Cardiac muscle cell (in vitro differentiated cells and primary cell): ENCODE measurements at regions not wholly inside any gene's neighbourhood (a gene's known extent, or its start where the extent isn't known, plus 50 kb on each side); places are given as distances from the start of the nearest gene placed in this dataset.
A peak's percentile ranks its signal among the peaks of the same experiment; 100 is the strongest.

Experiments
- DNase-seq, 2 donors: peaks; one replicate each; pipeline versions ENCODE4 v3.0.0 to v3.0.0-alpha.2; 2010 to 2017; ENCODE audit warnings: low read depth in 1 of 2, low spot score in 1 of 2
- H3K27ac ChIP-seq: fragments of 200-600 bp; sonication (generic); 2 replicates; pipeline ENCODE4 v1.5.1; 2016
- H3K27me3 ChIP-seq: fragments of 200-600 bp; sonication (generic); 2 replicates; pipeline ENCODE4 v1.6.0; 2016; ENCODE audit warnings: control low read depth
- H3K36me3 ChIP-seq: fragments of 200-600 bp; sonication (generic); 2 replicates; pipeline ENCODE4 v1.5.1; 2016; ENCODE audit warnings: control low read depth
- H3K4me1 ChIP-seq: fragments of 200-600 bp; sonication (generic); 2 replicates; pipeline ENCODE4 v1.8.1; 2017; ENCODE audit warnings: low read depth, mild to moderate bottlenecking, mixed run types
- H3K4me3 ChIP-seq: fragments of 200-600 bp; sonication (generic); 2 replicates; pipeline ENCODE4 v1.5.1; 2016; ENCODE audit warnings: mild to moderate bottlenecking
- H3K9me3 ChIP-seq: fragments of 200-600 bp; sonication (generic); 2 replicates; pipeline ENCODE4 v1.5.1; 2017; ENCODE audit warnings: low read depth, mild to moderate bottlenecking, control low read depth
- TF ChIP-seq, protein P1 (sequence below): IDR thresholded peaks from 2 replicates; pipeline ENCODE4 v1.5.1; 2012; ENCODE audit warnings: low read depth, mild to moderate bottlenecking, low read length

GRCh38 chr3:179510496-179510895, 52.2 kb upstream of the ACTL6A start:
- no peak for DNase-seq
- Histone ChIP-seq H3K27ac (no peak overlapping the region), H3K36me3 (no peaks in the 10 kb centered on the region), H3K4me1 (peaks cover 13% of the 10 kb centered on the region), H3K4me3 (no peak overlapping the region), H3K9me3 (no peaks in the 10 kb centered on the region), H3K27me3 (no peaks in the 10 kb centered on the region)
- TF ChIP-seq, protein P1, sequence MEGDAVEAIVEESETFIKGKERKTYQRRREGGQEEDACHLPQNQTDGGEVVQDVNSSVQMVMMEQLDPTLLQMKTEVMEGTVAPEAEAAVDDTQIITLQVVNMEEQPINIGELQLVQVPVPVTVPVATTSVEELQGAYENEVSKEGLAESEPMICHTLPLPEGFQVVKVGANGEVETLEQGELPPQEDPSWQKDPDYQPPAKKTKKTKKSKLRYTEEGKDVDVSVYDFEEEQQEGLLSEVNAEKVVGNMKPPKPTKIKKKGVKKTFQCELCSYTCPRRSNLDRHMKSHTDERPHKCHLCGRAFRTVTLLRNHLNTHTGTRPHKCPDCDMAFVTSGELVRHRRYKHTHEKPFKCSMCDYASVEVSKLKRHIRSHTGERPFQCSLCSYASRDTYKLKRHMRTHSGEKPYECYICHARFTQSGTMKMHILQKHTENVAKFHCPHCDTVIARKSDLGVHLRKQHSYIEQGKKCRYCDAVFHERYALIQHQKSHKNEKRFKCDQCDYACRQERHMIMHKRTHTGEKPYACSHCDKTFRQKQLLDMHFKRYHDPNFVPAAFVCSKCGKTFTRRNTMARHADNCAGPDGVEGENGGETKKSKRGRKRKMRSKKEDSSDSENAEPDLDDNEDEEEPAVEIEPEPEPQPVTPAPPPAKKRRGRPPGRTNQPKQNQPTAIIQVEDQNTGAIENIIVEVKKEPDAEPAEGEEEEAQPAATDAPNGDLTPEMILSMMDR: no peak

GRCh38 chr3:179512378-179512777, 50.3 kb upstream of the ACTL6A start:
- H3K4me1 ChIP-seq: peaks cover 13% of the 10 kb centered on the region
- H3K36me3 ChIP-seq: no peaks in the 10 kb centered on the region
- peak in 1 of 2 donors; percentile 8 for DNase-seq
- no peaks in the 10 kb centered on the region for H3K9me3 ChIP-seq
- TF ChIP-seq, protein P1: no peak
- peak overlapping the region; percentile 45 for H3K27ac ChIP-seq
- H3K27me3 ChIP-seq: no peaks in the 10 kb centered on the region
- no peak overlapping the region for H3K4me3 ChIP-seq
